ENCODE measurements at regions not wholly inside any gene's neighbourhood (a gene's known extent, or its start where the extent isn't known, plus 50 kb on each side); places are given as distances from the start of the nearest gene placed in this dataset.

GRCh38 chr5:135119481-135119880, 85.5 kb upstream of the PITX1 start:
- TF ChIP-seq EZH2 (IDR thresholded peaks at IDR 0.05; ENCODE audit: insufficient read depth, poor library complexity, severe bottlenecking): no peak
- no peak for TF ChIP-seq EZH2phosphoT487 (IDR thresholded peaks at IDR 0.05; ENCODE audit: insufficient read depth, low read depth)
